OCI-LY7 (cell line): ENCODE measurements at regions not wholly inside any gene's neighbourhood (a gene's known extent, or its start where the extent isn't known, plus 50 kb on each side); places are given as distances from the start of the nearest gene placed in this dataset.

Source experiments
- BruUV-seq: library from RNA; stranded (reverse); fragments of 400-500 nt; replicated peaks from 2 replicates; lab custom pipeline; 2021; lab: Mats Ljungman, UMichigan
- CTCF ChIA-PET: fragments of 300-600 bp; sonication (Branson Sonifier 250); formaldehyde crosslinking; loops from one replicate; lab custom pipeline; 2022; ENCODE audit warnings: antibody characterized with exemption; ENCODE audit not compliant: unreplicated experiment; lab: Charles Lee
- POLR2A ChIA-PET: fragments of 300-600 bp; sonication (Branson Sonifier 250); formaldehyde crosslinking; loops from one replicate; lab custom pipeline; 2022; ENCODE audit warnings: antibody characterized with exemption; lab: Charles Lee
- DNase-seq: peaks from one replicate; pipeline ENCODE4 v3.0.0-alpha.2; 2015; ENCODE audit warnings: low spot score
- H2AFZ ChIP-seq: fragments of 200-600 bp; sonication (generic), shearing (Covaris generic); 2 replicates; pipeline ENCODE4 v1.6.1; 2014; ENCODE audit warnings: mild to moderate bottlenecking, antibody characterized with exemption, low read length, moderate library complexity
- H3K27ac ChIP-seq: fragments of 200-600 bp; sonication (generic); 2 replicates; pipeline ENCODE4 v1.5.1; 2014; ENCODE audit warnings: mixed run types, low read depth, mild to moderate bottlenecking, moderate library complexity, low read length, inconsistent platforms; ENCODE audit not compliant: poor library complexity, severe bottlenecking
- H3K36me3 ChIP-seq: fragments of 200-600 bp; sonication (generic); 2 replicates; pipeline ENCODE4 v1.6.1; 2014; ENCODE audit warnings: mild to moderate bottlenecking, antibody characterized with exemption, low read length, moderate library complexity, mixed read lengths; ENCODE audit not compliant: insufficient read depth
- H3K4me1 ChIP-seq: fragments of 200-600 bp; sonication (generic); 2 replicates; pipeline ENCODE4 v1.5.1; 2014; ENCODE audit warnings: mild to moderate bottlenecking, low read length; ENCODE audit not compliant: insufficient read depth, poor library complexity, severe bottlenecking
- H3K4me2 ChIP-seq: fragments of 200-600 bp; sonication (generic); 2 replicates; pipeline ENCODE4 v1.6.1; 2014; ENCODE audit warnings: mild to moderate bottlenecking, low read length
- H3K4me3 ChIP-seq: fragments of 200-600 bp; sonication (generic); 2 replicates; pipeline ENCODE4 v1.5.1; 2014; ENCODE audit warnings: mild to moderate bottlenecking, low read depth, low read length; ENCODE audit not compliant: poor library complexity, severe bottlenecking
- H3K79me2 ChIP-seq: fragments of 200-600 bp; sonication (generic); 2 replicates; pipeline ENCODE4 v1.6.1; 2016; ENCODE audit warnings: low read depth, mild to moderate bottlenecking, low read length, moderate library complexity, mixed read lengths; ENCODE audit not compliant: insufficient read depth
- H3K9me2 ChIP-seq: fragments of 200-600 bp; sonication (generic); 2 replicates; pipeline ENCODE4 v1.6.1; 2016; ENCODE audit warnings: mild to moderate bottlenecking, low read length, mixed read lengths; ENCODE audit not compliant: insufficient read depth
- H3K9me3 ChIP-seq: fragments of 200-600 bp; sonication (generic); 2 replicates; pipeline ENCODE4 v1.6.1; 2014; ENCODE audit warnings: mild to moderate bottlenecking, mixed run types, low read length, mixed read lengths
- H4K20me1 ChIP-seq: fragments of 200-600 bp; sonication (generic); 2 replicates; pipeline ENCODE4 v1.6.1; 2014; ENCODE audit warnings: mild to moderate bottlenecking, antibody characterized with exemption, low read length, moderate library complexity, mixed read lengths; ENCODE audit not compliant: insufficient read depth
- CTCF ChIP-seq: fragments of 200-600 bp; sonication (generic); conservative IDR thresholded peaks from 2 replicates; pipeline ENCODE4 v1.5.1; 2014; ENCODE audit warnings: mild to moderate bottlenecking, antibody characterized with exemption, low read length, moderate library complexity, mixed read lengths
- EZH2phosphoT487 ChIP-seq: fragments of 200-600 bp; sonication (generic); IDR thresholded peaks from 2 replicates; pipeline ENCODE4 v1.6.1; 2018; ENCODE audit warnings: low read depth, borderline replicate concordance, mild to moderate bottlenecking, mixed run types, antibody characterized with exemption, low read length, moderate library complexity, mixed read lengths
- intact Hi-C: fragments of 100-400 bp; cut with micrococcal nuclease; formaldehyde crosslinking; loops from one replicate; pipeline ENCODE4 v1.10.0; 2022; ENCODE audit not compliant: unreplicated experiment

- no peak overlapping the region for H3K27ac ChIP-seq
- H3K36me3 ChIP-seq, result no peaks in the 10 kb centered on the region
- intact Hi-C loops, result no loop called here
- no peaks in the 10 kb centered on the region for H3K9me3 ChIP-seq
- H4K20me1 ChIP-seq, result no peaks in the 10 kb centered on the region
- H3K4me1 ChIP-seq, result no peaks in the 10 kb centered on the region
- ChIA-PET POLR2A (no interaction called here), CTCF (no interaction called here)
- TF ChIP-seq EZH2phosphoT487 (no peak), CTCF (no peak)
- no peak overlapping the region for H2AFZ ChIP-seq
- H3K4me2 ChIP-seq, result no peak overlapping the region
- BruUV-seq, result no TSS peak
- no peaks in the 10 kb centered on the region for H3K79me2 ChIP-seq
- H3K9me2 ChIP-seq, result no peaks in the 10 kb centered on the region
- no peak for DNase-seq
- H3K4me3 ChIP-seq, result no peak overlapping the region
Measured at GRCh38 chr22:27523711-27524110, 277.8 kb downstream of the MN1 start.

GRCh38 chr22:27525711-27526110 lies 275.8 kb downstream of the MN1 start:
- Histone ChIP-seq H3K4me2 (no peak overlapping the region), H3K4me3 (no peak overlapping the region), H4K20me1 (no peaks in the 10 kb centered on the region), H3K36me3 (no peaks in the 10 kb centered on the region), H3K9me3 (no peaks in the 10 kb centered on the region), H3K4me1 (no peaks in the 10 kb centered on the region), H3K27ac (no peak overlapping the region), H2AFZ (no peak overlapping the region), H3K79me2 (no peaks in the 10 kb centered on the region), H3K9me2 (no peaks in the 10 kb centered on the region)
- CTCF ChIA-PET, result no interaction called here
- POLR2A ChIA-PET, result no interaction called here
- DNase-seq, result no peak
- TF ChIP-seq EZH2phosphoT487, result no peak
- no peak for TF ChIP-seq CTCF
- no TSS peak for BruUV-seq
- intact Hi-C loops, result no loop called here

- Histone ChIP-seq H3K4me3 (no peak overlapping the region), H4K20me1 (no peaks in the 10 kb centered on the region), H3K27ac (no peak overlapping the region), H3K9me2 (no peaks in the 10 kb centered on the region), H3K4me2 (no peak overlapping the region), H3K9me3 (no peaks in the 10 kb centered on the region), H2AFZ (no peak overlapping the region), H3K79me2 (no peaks in the 10 kb centered on the region), H3K4me1 (no peaks in the 10 kb centered on the region), H3K36me3 (no peaks in the 10 kb centered on the region)
- no TSS peak for BruUV-seq
- POLR2A ChIA-PET, result no interaction called here
- TF ChIP-seq CTCF, result no peak
- no peak for TF ChIP-seq EZH2phosphoT487
- intact Hi-C loops, result no loop called here
- CTCF ChIA-PET, result no interaction called here
- DNase-seq, result no peak
Measured at GRCh38 chr22:27526901-27527300, 274.7 kb downstream of the MN1 start.
